ENCODE measurements at regions not wholly inside any gene's neighbourhood (a gene's known extent, or its start where the extent isn't known, plus 50 kb on each side); places are given as distances from the start of the nearest gene placed in this dataset.

GRCh38 chr11:116110356-116110755, 606.1 kb upstream of the CADM1 start:
- no peak overlapping the region for H3K4me3 ChIP-seq (ENCODE audit: low read depth in 1 of 3, low read length in 3 of 3)
- no peaks in the 10 kb centered on the region for H3K36me3 ChIP-seq (ENCODE audit: control insufficient read depth in 4 of 4, insufficient read depth in 3 of 4, low read depth in 1 of 4, low read length in 3 of 4)
- H3K9me3 ChIP-seq (ENCODE audit: control insufficient read depth in 4 of 4, low read length in 3 of 4): peaks cover 0 to 10% (median 3%) of the 10 kb centered on the region in 4 donors
- no peak for TF ChIP-seq REST (IDR thresholded peaks at IDR 0.05)
- TF ChIP-seq MAX (IDR thresholded peaks at IDR 0.05): no peak
- TF ChIP-seq ATF3 (IDR thresholded peaks at IDR 0.05): no peak
- no peak for TF ChIP-seq SP1 (IDR thresholded peaks at IDR 0.05)
- no peak for TF ChIP-seq RXRA (IDR thresholded peaks at IDR 0.05)
- no peak for TF ChIP-seq TAF1 (conservative IDR thresholded peaks at IDR 0.05)
- TF ChIP-seq JUND (IDR thresholded peaks at IDR 0.05): no peak
- TF ChIP-seq ZBTB33 (IDR thresholded peaks at IDR 0.05): no peak
- TF ChIP-seq FOXA1 (IDR thresholded peaks at IDR 0.05): no peak
- TF ChIP-seq EGR1 (IDR thresholded peaks at IDR 0.05; ENCODE audit: low read depth in 2 of 2): no peak
- no peak for TF ChIP-seq YY1 (IDR thresholded peaks at IDR 0.05)
- TF ChIP-seq GABPA (IDR thresholded peaks at IDR 0.05 in 1 of 2, conservative IDR thresholded peaks at IDR 0.05 in 1 of 2): no peak
- no peak overlapping the region for H3K27ac ChIP-seq (ENCODE audit: low read depth in 1 of 2, low read length in 2 of 2)
- no peaks in the 10 kb centered on the region for H3K4me1 ChIP-seq (ENCODE audit: control insufficient read depth in 4 of 4, insufficient read depth in 4 of 4, low read length in 3 of 4)
- WGBS: 91% methylated on average over 1 of the region's 1 CpG
- H3K27me3 ChIP-seq (ENCODE audit: control insufficient read depth in 4 of 4, insufficient read depth in 4 of 4, low read length in 3 of 4): no peaks in the 10 kb centered on the region
- DNase-seq (ENCODE audit: low spot score): no peak
- no peak overlapping the region for H3K9ac ChIP-seq (ENCODE audit: low read depth in 1 of 2, low read length in 2 of 2)

- no peak overlapping the region for H3K4me3 ChIP-seq (ENCODE audit: low read depth in 1 of 3, low read length in 3 of 3)
- no peak overlapping the region for H3K27ac ChIP-seq (ENCODE audit: low read depth in 1 of 2, low read length in 2 of 2)
- no peaks in the 10 kb centered on the region for H3K4me1 ChIP-seq (ENCODE audit: control insufficient read depth in 4 of 4, insufficient read depth in 4 of 4, low read length in 3 of 4)
- H3K9me3 ChIP-seq (ENCODE audit: control insufficient read depth in 4 of 4, low read length in 3 of 4): peaks cover 0 to 10% (median 3%) of the 10 kb centered on the region in 4 donors
- H3K9ac ChIP-seq (ENCODE audit: low read depth in 1 of 2, low read length in 2 of 2): no peak overlapping the region
- no peak for DNase-seq (ENCODE audit: low spot score)
- H3K27me3 ChIP-seq (ENCODE audit: control insufficient read depth in 4 of 4, insufficient read depth in 4 of 4, low read length in 3 of 4): no peaks in the 10 kb centered on the region
- WGBS: 88% methylated on average over 5 of the region's 5 CpGs
- no peaks in the 10 kb centered on the region for H3K36me3 ChIP-seq (ENCODE audit: control insufficient read depth in 4 of 4, insufficient read depth in 3 of 4, low read depth in 1 of 4, low read length in 3 of 4)
- TF ChIP-seq FOXA2 (IDR thresholded peaks at IDR 0.05) (no peak), FOXA1 (IDR thresholded peaks at IDR 0.05) (no peak), JUND (IDR thresholded peaks at IDR 0.05) (no peak), SP1 (IDR thresholded peaks at IDR 0.05) (no peak), MAX (IDR thresholded peaks at IDR 0.05) (no peak), ATF3 (IDR thresholded peaks at IDR 0.05) (no peak), HNF4A (conservative IDR thresholded peaks at IDR 0.05) (no peak), HNF4G (IDR thresholded peaks at IDR 0.05) (no peak), YY1 (IDR thresholded peaks at IDR 0.05) (no peak), GABPA (IDR thresholded peaks at IDR 0.05 in 1 of 2, conservative IDR thresholded peaks at IDR 0.05 in 1 of 2) (no peak), ZBTB33 (IDR thresholded peaks at IDR 0.05) (no peak), TAF1 (conservative IDR thresholded peaks at IDR 0.05) (no peak)
These were observed 605.0 kb upstream of the CADM1 start for GRCh38 chr11:116109228-116109627.
